HFFc6 (cell line): ENCODE measurements at regions not wholly inside any gene's neighbourhood (a gene's known extent, or its start where the extent isn't known, plus 50 kb on each side); places are given as distances from the start of the nearest gene placed in this dataset.

ENCODE experiments used
- DNase-seq: peaks from one replicate; pipeline ENCODE4 v3.0.0-alpha.2; 2018
- H3K27ac Mint-ChIP-seq: 2 replicates; pipeline ENCODE4 v1.8.0; 2020; ENCODE audit warnings: mild to moderate bottlenecking, mixed read lengths
- H3K27me3 Mint-ChIP-seq: 2 replicates; pipeline ENCODE4 v1.8.0; 2021; ENCODE audit warnings: mild to moderate bottlenecking, moderate library complexity, mixed read lengths; ENCODE audit not compliant: insufficient read depth
- H3K36me3 Mint-ChIP-seq: 2 replicates; pipeline ENCODE4 v1.8.0; 2021; ENCODE audit warnings: low read depth, mixed read lengths
- H3K4me1 Mint-ChIP-seq: 2 replicates; pipeline ENCODE4 v1.8.0; 2020; ENCODE audit warnings: low read depth, mixed read lengths
- H3K4me3 Mint-ChIP-seq: 2 replicates; pipeline ENCODE4 v1.8.0; 2020; ENCODE audit warnings: mild to moderate bottlenecking, moderate library complexity, mixed read lengths
- H3K9me3 Mint-ChIP-seq: 2 replicates; pipeline ENCODE4 v1.8.0; 2020; ENCODE audit warnings: mild to moderate bottlenecking, mixed read lengths
- TF ChIP-seq, protein P1 (sequence below): fragments of 200-600 bp; sonication (generic); IDR thresholded peaks from 2 replicates; pipeline ENCODE4 v1.5.0; 2021; ENCODE audit warnings: antibody characterized with exemption, mild to moderate bottlenecking

DNA sequence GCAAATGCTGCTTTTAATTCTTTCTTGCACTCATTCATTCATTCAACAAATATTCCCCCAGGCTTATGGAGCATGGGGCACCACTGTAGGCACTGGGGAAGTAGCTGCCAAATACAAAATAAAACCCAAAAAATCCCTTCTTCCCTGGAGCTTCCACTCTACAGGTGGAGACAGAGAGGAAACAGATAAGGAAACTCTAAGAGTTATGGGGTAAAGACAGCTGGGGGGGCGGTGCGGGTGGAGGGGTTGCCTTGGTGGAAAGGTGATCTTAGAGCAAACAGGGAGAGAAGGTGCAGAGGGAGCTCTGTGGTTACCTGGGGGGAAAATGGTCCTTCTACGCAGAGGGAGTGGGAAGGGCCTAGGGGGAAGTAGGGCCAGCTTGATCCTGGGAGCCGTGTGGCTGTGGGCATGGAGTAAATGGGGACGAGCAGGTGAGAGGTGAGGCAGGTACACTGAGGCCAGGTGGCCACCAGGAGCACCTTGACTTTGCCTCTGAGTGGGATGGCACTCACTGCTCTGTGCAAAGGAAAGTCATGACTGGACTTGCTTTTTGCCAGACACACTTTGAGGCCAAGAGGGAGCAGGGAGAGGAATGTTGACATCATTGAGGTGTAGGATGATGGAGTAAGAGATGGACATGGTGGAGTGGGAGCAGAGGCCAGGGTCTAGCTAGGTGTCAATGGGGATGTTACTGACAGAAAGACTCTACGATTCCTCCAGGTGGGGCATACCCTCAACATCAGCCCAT, 152.0 kb downstream of the ETS2 start:
- H3K27ac Mint-ChIP-seq = no peak overlapping the region; the same call in 1 of the 2 replicates
- peaks cover 11% of the 10 kb centered on the region for H3K9me3 Mint-ChIP-seq
- H3K4me1 Mint-ChIP-seq = peaks cover 62% of the 10 kb centered on the region
- DNase-seq = no peak
- peaks cover 4% of the 10 kb centered on the region for H3K27me3 Mint-ChIP-seq
- no peak overlapping the region for H3K4me3 Mint-ChIP-seq
- peaks cover 6% of the 10 kb centered on the region for H3K36me3 Mint-ChIP-seq
- TF ChIP-seq, protein P1, sequence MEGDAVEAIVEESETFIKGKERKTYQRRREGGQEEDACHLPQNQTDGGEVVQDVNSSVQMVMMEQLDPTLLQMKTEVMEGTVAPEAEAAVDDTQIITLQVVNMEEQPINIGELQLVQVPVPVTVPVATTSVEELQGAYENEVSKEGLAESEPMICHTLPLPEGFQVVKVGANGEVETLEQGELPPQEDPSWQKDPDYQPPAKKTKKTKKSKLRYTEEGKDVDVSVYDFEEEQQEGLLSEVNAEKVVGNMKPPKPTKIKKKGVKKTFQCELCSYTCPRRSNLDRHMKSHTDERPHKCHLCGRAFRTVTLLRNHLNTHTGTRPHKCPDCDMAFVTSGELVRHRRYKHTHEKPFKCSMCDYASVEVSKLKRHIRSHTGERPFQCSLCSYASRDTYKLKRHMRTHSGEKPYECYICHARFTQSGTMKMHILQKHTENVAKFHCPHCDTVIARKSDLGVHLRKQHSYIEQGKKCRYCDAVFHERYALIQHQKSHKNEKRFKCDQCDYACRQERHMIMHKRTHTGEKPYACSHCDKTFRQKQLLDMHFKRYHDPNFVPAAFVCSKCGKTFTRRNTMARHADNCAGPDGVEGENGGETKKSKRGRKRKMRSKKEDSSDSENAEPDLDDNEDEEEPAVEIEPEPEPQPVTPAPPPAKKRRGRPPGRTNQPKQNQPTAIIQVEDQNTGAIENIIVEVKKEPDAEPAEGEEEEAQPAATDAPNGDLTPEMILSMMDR = no peak

DNA sequence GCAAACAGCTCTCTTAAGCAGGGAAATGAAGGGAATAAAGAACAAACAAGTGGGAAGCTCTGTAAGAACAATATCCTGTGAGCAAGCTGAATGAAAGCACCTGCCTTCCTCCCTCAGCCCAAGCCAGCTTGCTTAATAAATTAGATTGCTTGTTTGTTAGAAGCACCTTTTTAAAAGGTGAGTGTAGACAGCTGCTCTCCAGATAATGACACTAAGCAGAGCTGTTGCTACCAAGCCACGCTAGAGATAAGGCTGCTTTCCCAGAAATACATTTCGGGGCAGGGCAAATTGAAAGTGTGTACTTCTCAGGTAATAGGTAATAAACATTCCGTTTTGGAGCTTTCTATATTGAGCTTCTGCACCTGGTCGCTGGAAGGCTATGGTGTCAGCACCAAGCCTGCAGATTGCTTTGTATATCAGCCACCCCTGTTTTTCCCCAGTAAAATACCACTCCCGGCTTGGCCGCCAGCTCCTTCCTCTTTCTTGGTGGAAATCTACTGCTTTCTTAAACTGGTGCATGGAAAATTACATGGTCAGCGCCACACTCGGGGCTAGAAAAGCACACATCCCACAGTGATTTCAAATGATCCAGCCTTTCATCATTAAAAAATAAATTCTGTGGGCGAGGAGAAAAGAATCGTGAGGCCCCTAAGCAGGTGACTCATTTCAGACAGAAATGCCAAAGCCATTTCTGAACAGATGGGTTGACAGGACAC, 151.3 kb downstream of the ETS2 start:
- no peak for DNase-seq
- no peak overlapping the region for H3K27ac Mint-ChIP-seq
- H3K27me3 Mint-ChIP-seq = peaks cover 4% of the 10 kb centered on the region
- H3K36me3 Mint-ChIP-seq = peaks cover 5% of the 10 kb centered on the region
- peaks cover 4% of the 10 kb centered on the region for H3K9me3 Mint-ChIP-seq
- peaks cover 62% of the 10 kb centered on the region for H3K4me1 Mint-ChIP-seq
- H3K4me3 Mint-ChIP-seq = no peak overlapping the region
- TF ChIP-seq, protein P1 = no peak

- Mint-ChIP-seq H3K27me3 (peaks cover 2% of the 10 kb centered on the region), H3K36me3 (no peaks in the 10 kb centered on the region), H3K27ac (no peak overlapping the region), H3K9me3 (no peaks in the 10 kb centered on the region), H3K4me1 (peaks cover 66% of the 10 kb centered on the region), H3K4me3 (no peak overlapping the region)
- TF ChIP-seq, protein P1 = no peak
- no peak for DNase-seq
Measured at GRCh38 chr21:38956521-38956855, 150.8 kb downstream of the ETS2 start.

DNA sequence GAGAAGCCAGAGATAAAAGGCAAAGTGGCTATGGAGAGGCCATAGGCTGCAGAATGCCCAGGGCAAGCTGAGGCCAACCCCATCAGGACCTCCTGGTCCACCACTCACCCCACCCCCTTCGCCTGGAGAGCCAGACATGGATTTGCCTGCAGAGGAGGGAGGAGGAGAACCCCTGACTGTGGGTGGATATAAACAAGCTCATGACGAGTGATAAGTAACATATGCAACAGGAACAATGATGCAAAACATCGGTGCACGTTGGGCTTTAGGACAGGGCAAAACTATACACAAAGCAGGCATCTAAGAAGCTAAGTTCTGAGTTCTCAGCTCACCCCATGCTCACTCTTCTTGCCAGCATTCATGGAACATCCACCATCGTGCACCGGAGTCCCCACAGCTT, 150.3 kb downstream of the ETS2 start:
- Mint-ChIP-seq H3K9me3 (no peaks in the 10 kb centered on the region), H3K27me3 (peaks cover 2% of the 10 kb centered on the region), H3K36me3 (no peaks in the 10 kb centered on the region), H3K4me3 (no peak overlapping the region), H3K27ac (no peak overlapping the region), H3K4me1 (peaks cover 71% of the 10 kb centered on the region)
- DNase-seq = no peak
- TF ChIP-seq, protein P1 = no peak

GRCh38 chr21:38955495-38955894, 149.8 kb downstream of the ETS2 start:
- no peaks in the 10 kb centered on the region for H3K36me3 Mint-ChIP-seq
- TF ChIP-seq, protein P1 = no peak
- no peaks in the 10 kb centered on the region; the same call in none of the 2 replicates for H3K27me3 Mint-ChIP-seq
- H3K4me1 Mint-ChIP-seq = peaks cover 72% of the 10 kb centered on the region
- no peak overlapping the region for H3K4me3 Mint-ChIP-seq
- H3K9me3 Mint-ChIP-seq = no peaks in the 10 kb centered on the region
- peak; percentile 58 for DNase-seq
- H3K27ac Mint-ChIP-seq = no peak overlapping the region
